Uterus (tissue), 3 donors: ENCODE measurements at regions not wholly inside any gene's neighbourhood (a gene's known extent, or its start where the extent isn't known, plus 50 kb on each side); places are given as distances from the start of the nearest gene placed in this dataset.

Experiments used
- DNase-seq, 2 donors: peaks; one replicate each; pipeline ENCODE4 v3.0.0-alpha.2; 2019 to 2020
- H3K27ac ChIP-seq, 2 donors: fragments of 200-600 bp; sonication (generic); 1 replicate in 1 of 2; 2 replicates in 1 of 2; pipeline ENCODE4 v1.5.1; 2016 to 2018
- H3K27me3 ChIP-seq, 2 donors: fragments of 200-600 bp; sonication (generic); one replicate each; pipeline ENCODE4 v1.5.1; 2018 to 2019; ENCODE audit warnings: control low read depth in 1 of 2
- H3K36me3 ChIP-seq, 2 donors: fragments of 200-600 bp; sonication (generic); one replicate each; pipeline ENCODE4 v1.5.1; 2019; ENCODE audit warnings: control low read depth in 1 of 2
- H3K4me1 ChIP-seq, 2 donors: fragments of 200-600 bp; sonication (generic); one replicate each; pipeline ENCODE4 v1.5.1; 2018 to 2019; ENCODE audit warnings: control low read depth in 1 of 2
- H3K4me3 ChIP-seq, 2 donors: fragments of 200-600 bp; sonication (generic); 1 replicate in 1 of 2; 2 replicates in 1 of 2; pipeline ENCODE4 v1.5.1; 2018 to 2019; ENCODE audit warnings: mild to moderate bottlenecking in 1 of 2
- H3K9me3 ChIP-seq, 2 donors: fragments of 200-600 bp; sonication (generic); one replicate each; pipeline ENCODE4 v1.5.1; 2019; ENCODE audit warnings: control low read depth in 1 of 2
- POLR2A ChIP-seq, 2 donors: fragments of 450-650 bp; IDR thresholded peaks; one replicate each; pipeline ENCODE4 v1.6.1; 2016; ENCODE audit warnings: antibody characterized with exemption in 2 of 2, mild to moderate bottlenecking in 1 of 2, moderate library complexity in 1 of 2
- intact Hi-C: fragments of 100-400 bp; cut with DNase I; formaldehyde crosslinking; loops from one replicate; pipeline ENCODE4 v1.15.1; 2023; ENCODE audit warnings: low total_unique reads
- TF ChIP-seq, protein P1 (sequence below), 4 experiments: fragments of 200-600 bp in 2 of 4; fragments of 450-650 bp in 2 of 4; sonication (generic) in 2 of 4; IDR thresholded peaks; one replicate each; pipeline ENCODE4 v1.5.1; 2016 to 2019; ENCODE audit warnings: antibody characterized with exemption in 4 of 4, mild to moderate bottlenecking in 2 of 4, moderate library complexity in 1 of 4
- donor health status: DM: yes; HTN: yes; CAD: no.

DNA sequence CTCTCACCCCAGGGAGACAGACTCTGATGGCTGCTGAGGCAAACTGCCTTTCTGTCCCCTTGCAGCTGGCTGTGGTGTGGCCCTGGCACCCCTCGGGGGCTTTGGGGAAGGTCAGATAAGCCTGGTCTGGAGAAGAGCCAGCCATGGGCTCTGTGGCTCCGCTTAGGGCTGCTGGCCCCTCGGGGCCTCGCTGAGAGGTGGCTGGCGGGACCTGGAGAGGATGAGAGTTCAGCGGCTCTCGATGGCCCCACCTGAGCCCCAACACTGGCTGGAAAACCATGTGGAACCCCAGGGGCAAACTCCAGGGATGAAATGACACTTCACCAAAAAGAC, 56.1 kb upstream of the ASAP2 start:
- no peak overlapping the region for H3K27ac ChIP-seq
- intact Hi-C loops = no loop called here
- H3K9me3 ChIP-seq = no peaks in the 10 kb centered on the region
- H3K4me3 ChIP-seq = no peak overlapping the region
- DNase-seq = no peak
- H3K4me1 ChIP-seq = no peaks in the 10 kb centered on the region
- TF ChIP-seq, protein P1, sequence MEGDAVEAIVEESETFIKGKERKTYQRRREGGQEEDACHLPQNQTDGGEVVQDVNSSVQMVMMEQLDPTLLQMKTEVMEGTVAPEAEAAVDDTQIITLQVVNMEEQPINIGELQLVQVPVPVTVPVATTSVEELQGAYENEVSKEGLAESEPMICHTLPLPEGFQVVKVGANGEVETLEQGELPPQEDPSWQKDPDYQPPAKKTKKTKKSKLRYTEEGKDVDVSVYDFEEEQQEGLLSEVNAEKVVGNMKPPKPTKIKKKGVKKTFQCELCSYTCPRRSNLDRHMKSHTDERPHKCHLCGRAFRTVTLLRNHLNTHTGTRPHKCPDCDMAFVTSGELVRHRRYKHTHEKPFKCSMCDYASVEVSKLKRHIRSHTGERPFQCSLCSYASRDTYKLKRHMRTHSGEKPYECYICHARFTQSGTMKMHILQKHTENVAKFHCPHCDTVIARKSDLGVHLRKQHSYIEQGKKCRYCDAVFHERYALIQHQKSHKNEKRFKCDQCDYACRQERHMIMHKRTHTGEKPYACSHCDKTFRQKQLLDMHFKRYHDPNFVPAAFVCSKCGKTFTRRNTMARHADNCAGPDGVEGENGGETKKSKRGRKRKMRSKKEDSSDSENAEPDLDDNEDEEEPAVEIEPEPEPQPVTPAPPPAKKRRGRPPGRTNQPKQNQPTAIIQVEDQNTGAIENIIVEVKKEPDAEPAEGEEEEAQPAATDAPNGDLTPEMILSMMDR (IDR thresholded peaks at IDR 0.05) = no peak
- H3K27me3 ChIP-seq = no peaks in the 10 kb centered on the region
- no peaks in the 10 kb centered on the region for H3K36me3 ChIP-seq

DNA sequence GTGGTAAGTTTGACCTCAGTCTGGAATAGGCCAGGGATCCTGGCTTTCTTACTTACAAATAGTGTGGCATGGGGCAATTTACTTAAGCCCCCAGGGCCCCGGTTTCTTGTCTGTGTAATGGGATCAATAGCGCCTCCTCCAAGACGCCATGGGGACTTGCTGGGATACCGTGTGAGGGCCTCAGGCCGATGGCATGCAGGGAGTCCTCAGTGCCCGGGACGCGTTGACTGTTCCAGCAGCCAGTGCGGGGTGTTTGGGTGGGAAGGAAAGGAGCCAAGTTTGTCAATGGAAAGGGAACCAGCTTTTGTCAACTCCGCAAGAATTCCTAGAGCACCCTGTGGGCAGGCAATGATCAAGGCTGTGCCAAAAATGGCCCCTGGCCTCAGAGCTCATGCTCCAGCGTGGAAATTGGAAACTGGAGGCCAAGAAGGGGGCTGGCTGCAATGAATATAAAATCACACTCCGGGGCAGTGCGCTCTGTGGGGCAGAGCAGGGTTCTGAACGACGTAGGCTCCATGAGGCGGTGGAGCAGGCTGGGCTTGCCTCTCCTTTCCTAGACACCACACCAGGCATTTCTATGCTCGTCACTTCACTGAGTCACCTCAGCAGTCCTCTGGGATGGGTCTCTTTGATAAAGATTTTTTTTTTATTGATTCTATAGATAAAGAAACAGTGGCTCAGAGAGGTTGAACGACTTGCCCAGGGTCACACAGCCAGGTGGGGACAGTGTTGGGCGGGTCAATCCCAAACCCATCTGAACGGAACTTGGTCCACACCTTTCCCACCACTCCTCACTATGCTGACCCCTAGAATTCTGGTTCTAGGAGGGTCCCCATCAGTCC, 56.7 kb upstream of the ASAP2 start:
- Histone ChIP-seq H3K9me3 (no peaks in the 10 kb centered on the region), H3K4me3 (no peak overlapping the region), H3K27ac (no peak overlapping the region), H3K27me3 (no peaks in the 10 kb centered on the region), H3K4me1 (no peaks in the 10 kb centered on the region), H3K36me3 (no peaks in the 10 kb centered on the region)
- DNase-seq = no peak
- TF ChIP-seq, protein P1 (IDR thresholded peaks at IDR 0.05) = no peak
- TF ChIP-seq POLR2A (IDR thresholded peaks at IDR 0.05) = no peak
- intact Hi-C loops = loop anchor here (10.0 kb wide), 2 partner anchors 55 to 185 kb away; partner anchors contain the start of gene ASAP2

DNA sequence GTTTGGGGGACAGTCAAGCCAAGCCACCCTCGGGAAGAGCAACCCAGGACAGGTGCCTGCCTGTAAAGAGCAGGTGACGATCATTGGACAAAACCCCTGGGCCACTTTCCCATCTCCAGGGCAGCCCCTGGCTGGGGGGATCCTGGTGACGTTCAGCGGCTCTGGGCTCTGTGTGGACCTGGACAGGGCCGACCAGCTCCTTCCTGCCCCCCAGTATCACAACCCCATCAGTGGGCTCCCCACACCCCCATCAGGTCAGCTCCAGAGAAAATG, 57.3 kb upstream of the ASAP2 start:
- no peak overlapping the region for H3K27ac ChIP-seq
- no peak for DNase-seq
- H3K9me3 ChIP-seq = no peaks in the 10 kb centered on the region
- no peaks in the 10 kb centered on the region for H3K36me3 ChIP-seq
- no peak overlapping the region for H3K4me3 ChIP-seq
- no peaks in the 10 kb centered on the region for H3K27me3 ChIP-seq
- no peak for TF ChIP-seq POLR2A (IDR thresholded peaks at IDR 0.05)
- TF ChIP-seq, protein P1 (IDR thresholded peaks at IDR 0.05) = no peak
- no peaks in the 10 kb centered on the region for H3K4me1 ChIP-seq
- intact Hi-C loops = loop anchor here (10.0 kb wide), 2 partner anchors 55 to 185 kb away; partner anchors contain the start of gene ASAP2

DNA sequence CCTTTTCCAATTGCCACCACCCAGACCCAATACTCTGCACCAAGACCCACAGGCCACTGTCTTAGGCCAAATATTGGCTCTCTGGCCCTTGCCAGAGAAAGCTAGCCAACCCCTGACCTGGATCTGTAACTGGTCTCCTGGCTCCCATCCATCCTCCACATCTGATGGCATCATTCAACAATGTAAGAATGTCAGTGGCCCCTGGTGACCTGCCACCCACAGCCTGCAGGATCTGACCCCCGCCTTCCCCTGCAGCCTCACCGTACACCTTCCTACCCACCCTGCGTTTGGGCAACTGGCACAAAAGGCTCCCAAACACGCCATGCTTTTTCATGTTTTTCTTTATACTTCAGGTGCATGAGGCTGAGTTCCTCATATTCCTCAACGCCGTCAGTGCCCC, 60.0 kb upstream of the ASAP2 start:
- no peak overlapping the region for H3K27ac ChIP-seq
- H3K4me1 ChIP-seq = peaks cover 6 to 7% of the 10 kb centered on the region in 2 donors
- DNase-seq = no peak
- TF ChIP-seq POLR2A (IDR thresholded peaks at IDR 0.05) = no peak
- TF ChIP-seq, protein P1 (IDR thresholded peaks at IDR 0.05) = no peak
- intact Hi-C loops = loop anchor here (10.0 kb wide), 2 partner anchors 58 to 188 kb away; partner anchors contain the start of gene ASAP2
- no peaks in the 10 kb centered on the region for H3K27me3 ChIP-seq
- no peak overlapping the region for H3K4me3 ChIP-seq
- no peaks in the 10 kb centered on the region for H3K36me3 ChIP-seq
- H3K9me3 ChIP-seq = no peaks in the 10 kb centered on the region

DNA sequence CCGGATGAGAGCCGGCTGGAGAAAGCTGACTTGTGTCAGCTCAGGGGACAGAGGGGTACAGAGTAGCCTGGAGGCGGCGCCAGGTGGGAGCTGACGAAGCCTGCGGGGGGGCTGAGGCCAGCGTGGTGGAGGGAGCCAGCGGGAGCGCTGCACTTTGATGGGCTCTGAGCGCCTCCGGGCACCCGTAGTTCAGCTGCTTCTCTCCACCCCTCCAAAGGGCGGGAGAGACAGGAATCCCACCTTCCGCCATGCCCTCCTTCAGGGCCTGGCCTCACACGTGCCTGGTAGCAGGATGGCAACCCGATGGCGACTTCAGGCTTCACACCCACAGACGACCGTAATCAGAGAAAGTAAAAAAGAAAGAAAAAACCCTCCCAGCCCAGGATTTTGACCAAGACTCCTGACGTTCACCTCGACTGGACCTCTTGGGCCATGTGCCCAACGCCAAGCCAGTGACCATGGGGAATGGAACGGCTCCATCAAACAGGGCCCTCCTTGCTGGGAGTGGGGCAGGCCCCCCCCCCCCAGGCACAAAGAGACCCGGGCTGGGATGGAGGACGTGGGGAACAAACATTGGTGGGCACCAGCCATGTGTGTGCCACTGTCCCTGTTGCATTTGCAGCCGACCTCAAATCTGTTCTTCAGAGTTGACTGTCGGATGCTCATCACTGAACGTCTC, 60.7 kb upstream of the ASAP2 start:
- Histone ChIP-seq H3K4me3 (no peak overlapping the region), H3K4me1 (peaks cover 6 to 7% of the 10 kb centered on the region in 2 donors), H3K9me3 (no peaks in the 10 kb centered on the region), H3K27ac (no peak overlapping the region), H3K36me3 (no peaks in the 10 kb centered on the region), H3K27me3 (no peaks in the 10 kb centered on the region)
- intact Hi-C loops = loop anchor here (10.0 kb wide), 2 partner anchors 59 to 189 kb away; partner anchors contain the start of gene ASAP2
- no peak for DNase-seq
- TF ChIP-seq, protein P1 (IDR thresholded peaks at IDR 0.05) = no peak
